ENCODE measurements at regions not wholly inside any gene's neighbourhood (a gene's known extent, or its start where the extent isn't known, plus 50 kb on each side); places are given as distances from the start of the nearest gene placed in this dataset.

DNA sequence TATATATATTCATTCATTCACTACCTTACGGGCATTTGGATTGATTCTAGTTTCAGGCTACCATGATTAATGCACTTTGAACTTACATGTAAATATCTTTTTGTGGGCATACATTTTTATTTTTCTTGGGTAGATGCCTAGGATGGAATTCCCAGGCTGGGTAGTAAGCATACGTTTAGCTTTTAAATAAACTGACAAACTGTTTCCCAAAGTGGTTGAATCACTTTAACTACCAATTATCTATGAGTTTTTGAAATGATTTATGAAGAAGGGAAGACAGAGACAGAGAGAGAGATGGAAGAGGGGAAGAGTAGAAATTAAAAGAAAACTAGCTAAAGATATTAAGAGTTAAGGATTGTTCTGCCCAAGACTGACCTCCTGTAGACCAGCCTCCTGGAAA lies 612.6 kb downstream of the PSAT1 start:
- TF ChIP-seq, protein P1, sequence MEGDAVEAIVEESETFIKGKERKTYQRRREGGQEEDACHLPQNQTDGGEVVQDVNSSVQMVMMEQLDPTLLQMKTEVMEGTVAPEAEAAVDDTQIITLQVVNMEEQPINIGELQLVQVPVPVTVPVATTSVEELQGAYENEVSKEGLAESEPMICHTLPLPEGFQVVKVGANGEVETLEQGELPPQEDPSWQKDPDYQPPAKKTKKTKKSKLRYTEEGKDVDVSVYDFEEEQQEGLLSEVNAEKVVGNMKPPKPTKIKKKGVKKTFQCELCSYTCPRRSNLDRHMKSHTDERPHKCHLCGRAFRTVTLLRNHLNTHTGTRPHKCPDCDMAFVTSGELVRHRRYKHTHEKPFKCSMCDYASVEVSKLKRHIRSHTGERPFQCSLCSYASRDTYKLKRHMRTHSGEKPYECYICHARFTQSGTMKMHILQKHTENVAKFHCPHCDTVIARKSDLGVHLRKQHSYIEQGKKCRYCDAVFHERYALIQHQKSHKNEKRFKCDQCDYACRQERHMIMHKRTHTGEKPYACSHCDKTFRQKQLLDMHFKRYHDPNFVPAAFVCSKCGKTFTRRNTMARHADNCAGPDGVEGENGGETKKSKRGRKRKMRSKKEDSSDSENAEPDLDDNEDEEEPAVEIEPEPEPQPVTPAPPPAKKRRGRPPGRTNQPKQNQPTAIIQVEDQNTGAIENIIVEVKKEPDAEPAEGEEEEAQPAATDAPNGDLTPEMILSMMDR (IDR thresholded peaks at IDR 0.05) = no peak
- no peak for TF ChIP-seq POLR2A (IDR thresholded peaks at IDR 0.05)

All from uterus (tissue), 2 donors.